H1 (cell line): ENCODE measurements at regions not wholly inside any gene's neighbourhood (a gene's known extent, or its start where the extent isn't known, plus 50 kb on each side); places are given as distances from the start of the nearest gene placed in this dataset.

Experiments used
- CTCF ChIA-PET: fragments of 300-600 bp; sonication (Branson Sonifier 250); formaldehyde crosslinking; loops from one replicate; lab custom pipeline; 2021; ENCODE audit not compliant: partially characterized antibody; lab: Charles Lee
- POLR2A ChIA-PET: fragments of 300-600 bp; sonication (Branson Sonifier 250); formaldehyde crosslinking; loops from one replicate; lab custom pipeline; 2021; ENCODE audit warnings: inconsistent platforms; ENCODE audit not compliant: partially characterized antibody; lab: Charles Lee
- DNase-seq, 2 experiments: peaks; one replicate each; pipeline versions ENCODE4 v3.0.0 to v3.0.0-alpha.2; 2010 to 2022; ENCODE audit warnings: low spot score in 2 of 2, low read depth in 1 of 2, mixed read lengths in 1 of 2
- FAIRE-seq: peaks from 2 replicates; lab custom pipeline; 2011; peaks lifted over from hg19 to GRCh38; lab: Jason Lieb, UNC
- H2AFZ ChIP-seq: 2 replicates; pipeline ENCODE4 v1.8.1; 2012; ENCODE audit warnings: low read length, inconsistent platforms
- H2AK5ac ChIP-seq: 2 replicates; pipeline ENCODE4 v1.6.1; 2013; ENCODE audit warnings: low read depth, low read length
- H2BK120ac ChIP-seq: replicated peaks from 2 replicates; pipeline ENCODE3; 2013; ENCODE audit warnings: low read depth, low read length, inconsistent platforms
- H2BK12ac ChIP-seq: 2 replicates; pipeline ENCODE4 v1.6.1; 2013; ENCODE audit warnings: low read depth, low read length
- H2BK15ac ChIP-seq: 2 replicates; pipeline ENCODE4 v1.6.1; 2013; ENCODE audit warnings: low read length
- H2BK20ac ChIP-seq: 2 replicates; pipeline ENCODE4 v1.6.1; 2013; ENCODE audit warnings: low read length
- H2BK5ac ChIP-seq: 2 replicates; pipeline ENCODE4 v1.6.1; 2013; ENCODE audit warnings: low read depth, low read length
- H3K14ac ChIP-seq: 2 replicates; pipeline ENCODE4 v1.6.1; 2013; ENCODE audit warnings: inconsistent platforms; ENCODE audit not compliant: insufficient read length
- H3K18ac ChIP-seq: 2 replicates; pipeline ENCODE4 v1.6.1; 2013; ENCODE audit warnings: low read length; ENCODE audit errors: extremely low read depth
- H3K23ac ChIP-seq: 2 replicates; pipeline ENCODE4 v1.6.1; 2013; ENCODE audit warnings: inconsistent platforms; ENCODE audit not compliant: insufficient read length
- H3K23me2 ChIP-seq: 2 replicates; pipeline ENCODE4 v1.6.1; 2013; ENCODE audit warnings: low read depth, low read length
- H3K27ac ChIP-seq: 2 replicates; pipeline ENCODE4 v1.6.1; 2011; ENCODE audit warnings: low read depth, low read length, inconsistent platforms
- H3K27me3 ChIP-seq, 4 experiments: replicated peaks in 1 of 4; 1 replicate in 1 of 4; 2 replicates in 3 of 4; pipeline versions ENCODE4 v1.6.1 to v1.8.1; 2011 to 2013; ENCODE audit warnings: low read length in 3 of 4, mild to moderate bottlenecking in 3 of 4, inconsistent platforms in 2 of 4, mixed read lengths in 2 of 4, moderate library complexity in 1 of 4; ENCODE audit not compliant: control insufficient read depth in 3 of 4, insufficient read depth in 3 of 4; ENCODE audit errors: extremely low read depth in 1 of 4
- H3K36me3 ChIP-seq, 4 experiments: 2 replicates each; pipeline versions ENCODE4 v1.6.1 to v1.8.1; 2011 to 2013; ENCODE audit warnings: mild to moderate bottlenecking in 4 of 4, low read length in 3 of 4, moderate library complexity in 2 of 4, control low read depth in 1 of 4, inconsistent platforms in 1 of 4; ENCODE audit not compliant: insufficient read depth in 4 of 4, control insufficient read depth in 2 of 4
- H3K4ac ChIP-seq: replicated peaks from 2 replicates; pipeline ENCODE3; 2013; ENCODE audit warnings: low read length, low read depth, mixed read lengths, inconsistent platforms; ENCODE audit not compliant: insufficient read length
- H3K4me1 ChIP-seq, 4 experiments: replicated peaks in 1 of 4; 1 replicate in 1 of 4; 2 replicates in 3 of 4; pipeline versions ENCODE4 v1.6.1 to v1.8.1; 2011 to 2013; ENCODE audit warnings: low read length in 3 of 4, inconsistent platforms in 2 of 4, mixed read lengths in 1 of 4; ENCODE audit not compliant: insufficient read depth in 4 of 4, control insufficient read depth in 3 of 4
- H3K4me2 ChIP-seq, 2 experiments: 2 replicates each; pipeline versions ENCODE4 v1.6.1 to v1.8.1; 2011 to 2013; ENCODE audit warnings: low read depth in 2 of 2, low read length in 2 of 2, control low read depth in 1 of 2, inconsistent platforms in 1 of 2, mild to moderate bottlenecking in 1 of 2; ENCODE audit not compliant: insufficient read depth in 1 of 2
- H3K4me3 ChIP-seq, 4 experiments: fragments of 200-600, 300-600 bp in 1 of 4; sonication (generic), shearing (Covaris generic), sonication (Bioruptor Twin) in 1 of 4; 2 replicates each; pipeline versions ENCODE4 v1.5.1 to v1.8.1; 2011 to 2016; ENCODE audit warnings: low read length in 4 of 4, low read depth in 3 of 4, control low read depth in 2 of 4, inconsistent platforms in 2 of 4, mild to moderate bottlenecking in 2 of 4, mixed read lengths in 1 of 4, moderate library complexity in 1 of 4; ENCODE audit not compliant: insufficient read depth in 2 of 4; ENCODE audit errors: extremely low read depth in 1 of 4
- H3K56ac ChIP-seq: replicated peaks from 2 replicates; pipeline ENCODE3; 2013; ENCODE audit warnings: low read depth, mild to moderate bottlenecking, mixed read lengths, low read length, inconsistent platforms; ENCODE audit not compliant: insufficient read length
- H3K79me1 ChIP-seq: 2 replicates; pipeline ENCODE4 v1.6.1; 2013; ENCODE audit warnings: low read depth, low read length, control low read depth
- H3K79me2 ChIP-seq, 2 experiments: 2 replicates each; pipeline versions ENCODE4 v1.6.1 to v1.8.1; 2012 to 2013; ENCODE audit warnings: low read length in 2 of 2, mild to moderate bottlenecking in 2 of 2, inconsistent platforms in 1 of 2; ENCODE audit not compliant: insufficient read depth in 2 of 2, control insufficient read depth in 1 of 2
- H3K9ac ChIP-seq, 4 experiments: replicated peaks in 1 of 4; 1 replicate in 1 of 4; 2 replicates in 3 of 4; pipeline versions ENCODE4 v1.6.1 to v1.8.1; 2011 to 2013; ENCODE audit warnings: low read depth in 3 of 4, low read length in 3 of 4, control low read depth in 2 of 4, mild to moderate bottlenecking in 2 of 4, moderate library complexity in 2 of 4, inconsistent platforms in 1 of 4; ENCODE audit errors: extremely low read depth in 1 of 4
- H3K9me3 ChIP-seq, 2 experiments: 2 replicates each; pipeline versions ENCODE4 v1.6.1 to v1.8.1; 2012 to 2013; ENCODE audit warnings: mild to moderate bottlenecking in 2 of 2, moderate library complexity in 2 of 2, control low read depth in 1 of 2, inconsistent platforms in 1 of 2, low read depth in 1 of 2, low read length in 1 of 2, mixed read lengths in 1 of 2; ENCODE audit not compliant: insufficient read depth in 2 of 2
- H4K20me1 ChIP-seq, 2 experiments: replicated peaks in 1 of 2; 2 replicates each; pipeline versions ENCODE3 to v1.8.1; 2011 to 2013; ENCODE audit warnings: inconsistent platforms in 2 of 2, low read length in 2 of 2, mild to moderate bottlenecking in 1 of 2; ENCODE audit not compliant: insufficient read depth in 2 of 2, control insufficient read depth in 1 of 2
- H4K5ac ChIP-seq: 2 replicates; pipeline ENCODE4 v1.6.1; 2013; ENCODE audit warnings: low read length, low read depth, mixed read lengths, inconsistent platforms; ENCODE audit not compliant: insufficient read length
- H4K8ac ChIP-seq: 2 replicates; pipeline ENCODE4 v1.8.0; 2013; ENCODE audit warnings: mild to moderate bottlenecking, moderate library complexity, low read length, inconsistent platforms; ENCODE audit not compliant: insufficient read depth; ENCODE audit errors: extremely low read depth
- H4K91ac ChIP-seq: replicated peaks from 2 replicates; pipeline ENCODE3; 2013; ENCODE audit warnings: low read length, mixed read lengths, inconsistent platforms; ENCODE audit not compliant: insufficient read length
- ASH2L ChIP-seq: fragments of 200-600, 300-600 bp; sonication (generic); IDR thresholded peaks from one replicate; pipeline ENCODE4 v1.7.1; 2017; ENCODE audit warnings: low read length
- BRCA1 ChIP-seq: IDR thresholded peaks from 2 replicates; pipeline ENCODE4 v1.6.1; 2012; ENCODE audit warnings: low read depth, low read length, improper control_type of control experiment
- CEBPB ChIP-seq: IDR thresholded peaks from 2 replicates; pipeline ENCODE4 v1.6.1; 2012; ENCODE audit warnings: low read depth, low read length
- CTCF ChIP-seq, 3 experiments: IDR thresholded peaks; 1 replicate in 2 of 3; 2 replicates in 1 of 3; pipeline versions ENCODE4 v1.5.1 to v1.6.1; 2011; ENCODE audit warnings: low read length in 3 of 3, mild to moderate bottlenecking in 3 of 3, inconsistent platforms in 2 of 3, low read depth in 1 of 3, moderate library complexity in 1 of 3; ENCODE audit not compliant: insufficient read depth in 1 of 3; ENCODE audit errors: control extremely low read depth in 1 of 3
- E2F6 ChIP-seq: IDR thresholded peaks from 2 replicates; pipeline ENCODE4 v1.6.1; 2012; ENCODE audit warnings: inconsistent platforms
- FOSL1 ChIP-seq: IDR thresholded peaks from 2 replicates; pipeline ENCODE4 v1.6.1; 2011; ENCODE audit warnings: mild to moderate bottlenecking, low read depth, low read length, moderate library complexity; ENCODE audit not compliant: insufficient read depth
- MAX ChIP-seq: IDR thresholded peaks from 2 replicates; pipeline ENCODE4 v1.6.1; 2012; ENCODE audit warnings: inconsistent platforms
- SP4 ChIP-seq: IDR thresholded peaks from 2 replicates; pipeline ENCODE4 v1.6.1; 2012; ENCODE audit warnings: low read length, inconsistent platforms
- TAF7 ChIP-seq: optimal IDR thresholded peaks from 2 replicates; pipeline ENCODE3; 2011; ENCODE audit warnings: low read depth, mild to moderate bottlenecking, inconsistent platforms, low read length, moderate library complexity, borderline replicate concordance

- no peaks in the 10 kb centered on the region for H3K79me2 ChIP-seq
- no peak overlapping the region for H3K23ac ChIP-seq
- no peak overlapping the region for H3K18ac ChIP-seq
- H3K4me1 ChIP-seq, result no peaks in the 10 kb centered on the region; a peak in 1 of 7 replicates
- no peak overlapping the region for H2AFZ ChIP-seq
- H2BK15ac ChIP-seq, result no peak overlapping the region
- no peaks in the 10 kb centered on the region for H3K23me2 ChIP-seq
- no peaks in the 10 kb centered on the region; a peak in 1 of 4 replicates for H3K9me3 ChIP-seq
- no peak overlapping the region for H2BK5ac ChIP-seq
- no peak overlapping the region for H2BK20ac ChIP-seq
- TF ChIP-seq MAX (no peak), FOSL1 (no peak), BRCA1 (no peak), SP4 (no peak), E2F6 (no peak), CEBPB (no peak), CTCF (IDR thresholded peaks at IDR 0.05; ENCODE audit: control extremely low read depth in 1 of 3, insufficient read depth in 1 of 3, low read depth in 1 of 3, low read length in 3 of 3) (no peak), TAF7 (no peak), ASH2L (no peak)
- no peak overlapping the region for H4K91ac ChIP-seq
- no peak overlapping the region for H3K27ac ChIP-seq
- H4K8ac ChIP-seq, result no peak overlapping the region
- no peak overlapping the region for H3K14ac ChIP-seq
- H3K79me1 ChIP-seq, result no peaks in the 10 kb centered on the region
- ChIA-PET CTCF (interaction anchor here (1.1 to 1.6 kb wide), 3 partner anchors 25 to 169 kb away, joined by 3 read pairs; no protein-coding TSS in a partner anchor), POLR2A (no interaction called here)
- DNase-seq, result no peak
- no peak overlapping the region for H3K56ac ChIP-seq
- no peak overlapping the region for H2AK5ac ChIP-seq
- H4K5ac ChIP-seq, result no peak overlapping the region
- no peak overlapping the region for H3K9ac ChIP-seq
- H3K4ac ChIP-seq, result no peak overlapping the region
- no peaks in the 10 kb centered on the region for H4K20me1 ChIP-seq
- H3K36me3 ChIP-seq, result no peaks in the 10 kb centered on the region
- H2BK120ac ChIP-seq, result no peak overlapping the region
- H3K4me2 ChIP-seq, result no peak overlapping the region
- FAIRE-seq, result no peak
- H3K4me3 ChIP-seq, result no peak overlapping the region
- peaks cover 0 to 1% (median 0%) of the 10 kb centered on the region in 4 experiments; a peak in 1 of 7 replicates for H3K27me3 ChIP-seq
- H2BK12ac ChIP-seq, result no peak overlapping the region
These were observed 60.8 kb upstream of the TMC3 start for GRCh38 chr15:81434851-81435250.
